NOMO-1 treated with dmso at 0.1 percent for 144 hours (cell line): ENCODE measurements at regions not wholly inside any gene's neighbourhood (a gene's known extent, or its start where the extent isn't known, plus 50 kb on each side); places are given as distances from the start of the nearest gene placed in this dataset.
A peak's percentile ranks its signal among the peaks of the same experiment; 100 is the strongest.
"Not testable (repeated sequence)": the region's sequence is repeated elsewhere in the genome, so short reads cannot be mapped to it uniquely, and the experiment has no call there.

Experiments used
- DNase-seq: peaks from one replicate; lab custom pipeline; 2025; ENCODE audit not compliant: unreplicated experiment; lab: John Stamatoyannopoulos, UW

- no peak for DNase-seq
These were observed 598.7 kb upstream of the SPRY2 start for GRCh38 chr13:80939581-80939980.

GRCh38 chr13:80931766-80932165 is 590.8 kb upstream of the SPRY2 start:
- DNase-seq = no peak

- DNase-seq = no peak
These were observed 590.2 kb upstream of the SPRY2 start for GRCh38 chr13:80931118-80931517.

GRCh38 chr13:80928241-80928640 is 587.3 kb upstream of the SPRY2 start:
- no peak for DNase-seq

GRCh38 chr13:80926024-80926423 is 585.1 kb upstream of the SPRY2 start:
- DNase-seq = not testable (repeated sequence)

GRCh38 chr13:80924596-80924995 is 583.7 kb upstream of the SPRY2 start:
- no peak for DNase-seq

GRCh38 chr13:80923907-80924306 is 583.0 kb upstream of the SPRY2 start:
- no peak for DNase-seq

- peak; percentile 5 for DNase-seq
These were observed 581.0 kb upstream of the SPRY2 start for GRCh38 chr13:80921971-80922370.

- no peak for DNase-seq
These were observed 580.6 kb upstream of the SPRY2 start for GRCh38 chr13:80921541-80921940.

GRCh38 chr13:80906860-80907259 is 565.9 kb upstream of the SPRY2 start:
- DNase-seq = peak; percentile 36

GRCh38 chr13:80904386-80904785 is 563.5 kb upstream of the SPRY2 start:
- DNase-seq = no peak

- DNase-seq = no peak
These were observed 563.0 kb upstream of the SPRY2 start for GRCh38 chr13:80903911-80904310.

- DNase-seq = no peak
These were observed 560.6 kb upstream of the SPRY2 start for GRCh38 chr13:80901530-80901929.

GRCh38 chr13:80901111-80901510 is 560.2 kb upstream of the SPRY2 start:
- no peak for DNase-seq

- no peak for DNase-seq
These were observed 559.6 kb upstream of the SPRY2 start for GRCh38 chr13:80900561-80900960.

- DNase-seq = not testable (repeated sequence)
These were observed 556.7 kb upstream of the SPRY2 start for GRCh38 chr13:80897641-80898040.

GRCh38 chr13:80894917-80895316 is 554.0 kb upstream of the SPRY2 start:
- no peak for DNase-seq

GRCh38 chr13:80889829-80890228 is 548.9 kb upstream of the SPRY2 start:
- DNase-seq = no peak

- DNase-seq = no peak
These were observed 547.5 kb upstream of the SPRY2 start for GRCh38 chr13:80888390-80888789.

GRCh38 chr13:80884056-80884785 is 543.3 kb upstream of the SPRY2 start:
- DNase-seq = no peak

GRCh38 chr13:80883545-80883944 is 542.6 kb upstream of the SPRY2 start:
- no peak for DNase-seq

- DNase-seq = no peak
These were observed 541.1 kb upstream of the SPRY2 start for GRCh38 chr13:80881942-80882445.

GRCh38 chr13:80881495-80881894 is 540.6 kb upstream of the SPRY2 start:
- DNase-seq = no peak
